Thyroid gland (tissue), 4 donors: ENCODE measurements at regions not wholly inside any gene's neighbourhood (a gene's known extent, or its start where the extent isn't known, plus 50 kb on each side); places are given as distances from the start of the nearest gene placed in this dataset.

Source experiments
- DNase-seq, 2 donors: peaks; one replicate each; pipeline ENCODE4 v3.0.0-alpha.2; 2019
- H3K27ac ChIP-seq, 3 donors: fragments of 200-600 bp; sonication (generic); 1 replicate in 2 of 3; 2 replicates in 1 of 3; pipeline ENCODE4 v1.5.1; 2016 to 2019; ENCODE audit warnings: mild to moderate bottlenecking in 1 of 3, moderate library complexity in 1 of 3
- H3K27me3 ChIP-seq: fragments of 200-600 bp; sonication (generic); one replicate; pipeline ENCODE4 v1.5.1; 2019
- H3K36me3 ChIP-seq, 2 donors: fragments of 200-600 bp; sonication (generic); one replicate each; pipeline ENCODE4 v1.5.1; 2016 to 2019
- H3K4me1 ChIP-seq, 2 donors: fragments of 200-600 bp; sonication (generic); one replicate each; pipeline ENCODE4 v1.5.1; 2017 to 2019
- H3K4me3 ChIP-seq, 3 donors: fragments of 200-600 bp; sonication (generic); replicated peaks in 1 of 3; 1 replicate in 2 of 3; 2 replicates in 1 of 3; pipeline ENCODE4 v1.5.1; 2016; ENCODE audit warnings: mild to moderate bottlenecking in 1 of 3
- H3K9me3 ChIP-seq: fragments of 200-600 bp; sonication (generic); one replicate; pipeline ENCODE4 v1.5.1; 2017
- CTCF ChIP-seq, 6 experiments: fragments of 200-600 bp in 3 of 6; fragments of 450-650 bp in 3 of 6; sonication (generic) in 3 of 6; IDR thresholded peaks; one replicate each; pipeline ENCODE4 v1.5.1; 2016 to 2019; ENCODE audit warnings: antibody characterized with exemption in 6 of 6, mild to moderate bottlenecking in 2 of 6, inconsistent platforms in 1 of 6, moderate library complexity in 1 of 6
- POLR2A ChIP-seq, 2 donors: fragments of 450-650 bp; IDR thresholded peaks; one replicate each; pipeline ENCODE4 v1.6.1; 2017; ENCODE audit warnings: antibody characterized with exemption in 2 of 2, mild to moderate bottlenecking in 2 of 2, moderate library complexity in 1 of 2
- WGBS, 2 donors: methylation state at CpG; one replicate each; pipeline ENCODE4 v1.1.5; 2017; 5-methylcytosine and 5-hydroxymethylcytosine counted together
- intact Hi-C: fragments of 100-400 bp; cut with DNase I; formaldehyde crosslinking; loops from one replicate; pipeline ENCODE4 v1.15.1; 2023

GRCh38 chr1:219560856-219561255 lies 52.0 kb downstream of the ZC3H11B start:
- H3K4me1 ChIP-seq: no peaks in the 10 kb centered on the region
- intact Hi-C loops: no loop called here
- no peak overlapping the region for H3K4me3 ChIP-seq
- no peaks in the 10 kb centered on the region for H3K9me3 ChIP-seq
- 74 to 76% methylated on average over 3 of the region's 3 CpGs for WGBS, 2 donors
- TF ChIP-seq POLR2A (IDR thresholded peaks at IDR 0.05): no peak
- TF ChIP-seq CTCF (IDR thresholded peaks at IDR 0.05): no peak
- H3K27me3 ChIP-seq: no peaks in the 10 kb centered on the region
- no peak for DNase-seq
- H3K36me3 ChIP-seq: no peaks in the 10 kb centered on the region
- no peak overlapping the region for H3K27ac ChIP-seq

DNA sequence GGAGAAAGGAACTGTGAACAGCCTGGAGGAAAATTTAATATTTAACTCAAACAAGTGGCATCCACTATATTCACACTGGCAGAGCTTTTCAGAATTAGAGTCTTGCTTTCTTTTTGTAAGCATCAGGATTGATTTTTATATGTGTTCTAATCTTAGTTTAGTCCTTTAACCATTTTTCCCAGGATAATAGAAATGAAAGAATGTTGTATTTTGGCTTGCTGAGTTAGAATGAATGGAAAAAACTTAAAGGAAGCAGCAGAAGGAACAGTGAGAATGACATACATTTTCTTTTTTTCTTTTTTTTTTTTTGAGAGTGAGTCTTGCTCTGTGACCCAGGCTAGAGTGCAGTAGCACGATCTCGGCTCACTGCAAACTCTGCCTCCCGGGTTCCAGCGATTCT lies 53.0 kb downstream of the ZC3H11B start:
- Histone ChIP-seq H3K4me3 (no peak overlapping the region), H3K9me3 (no peaks in the 10 kb centered on the region), H3K27me3 (no peaks in the 10 kb centered on the region), H3K36me3 (no peaks in the 10 kb centered on the region), H3K4me1 (no peaks in the 10 kb centered on the region), H3K27ac (no peak overlapping the region)
- TF ChIP-seq CTCF (IDR thresholded peaks at IDR 0.05): no peak
- TF ChIP-seq POLR2A (IDR thresholded peaks at IDR 0.05): no peak
- intact Hi-C loops: no loop called here
- no peak for DNase-seq
- 74 to 78% methylated on average over 4 of the region's 4 CpGs for whole genome bisulfite sequencing, 2 donors

- no peak overlapping the region for H3K27ac ChIP-seq
- H3K4me3 ChIP-seq: no peak overlapping the region
- 48 to 59% methylated on average over 2 of the region's 2 CpGs for WGBS, 2 donors
- intact Hi-C loops: no loop called here
- H3K36me3 ChIP-seq: no peaks in the 10 kb centered on the region
- H3K4me1 ChIP-seq: no peaks in the 10 kb centered on the region
- H3K27me3 ChIP-seq: no peaks in the 10 kb centered on the region
- no peaks in the 10 kb centered on the region for H3K9me3 ChIP-seq
- DNase-seq: no peak
- TF ChIP-seq CTCF (IDR thresholded peaks at IDR 0.05): no peak
- no peak for TF ChIP-seq POLR2A (IDR thresholded peaks at IDR 0.05)
Observed at GRCh38 chr1:219555806-219556205, 57.1 kb downstream of the ZC3H11B start.

DNA sequence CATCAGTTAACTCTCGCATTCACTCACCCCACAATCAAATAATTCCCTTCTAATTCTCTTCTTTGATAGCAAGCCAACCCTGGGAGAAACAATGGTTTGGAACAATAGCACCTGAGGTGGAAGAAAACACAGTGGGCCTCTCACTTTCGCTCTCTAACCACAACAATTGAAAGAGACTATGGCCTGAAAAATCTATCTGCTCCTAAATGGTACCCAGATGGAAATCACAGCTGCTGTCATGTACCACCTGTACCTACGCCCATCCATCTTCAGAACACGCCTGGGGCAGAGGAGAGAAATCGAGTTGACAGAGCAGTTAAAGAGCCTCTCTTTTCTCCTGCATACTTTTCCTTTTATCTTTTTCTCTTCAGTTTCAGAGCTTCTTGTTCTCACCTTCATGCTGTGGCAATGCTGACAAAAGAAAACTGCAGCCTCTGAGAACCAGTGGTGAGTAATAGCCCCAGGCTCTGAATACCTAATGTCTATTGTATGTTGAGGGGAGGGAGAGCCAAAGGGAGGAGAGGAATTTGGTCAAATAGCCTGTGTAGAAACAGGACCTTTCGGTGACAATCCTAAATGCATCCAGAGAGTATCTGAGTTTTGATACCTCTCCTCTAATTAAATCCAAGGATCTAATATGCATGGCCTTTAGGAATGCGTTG lies 57.7 kb downstream of the ZC3H11B start:
- H3K4me1 ChIP-seq: no peaks in the 10 kb centered on the region
- H3K36me3 ChIP-seq: no peaks in the 10 kb centered on the region
- H3K27me3 ChIP-seq: no peaks in the 10 kb centered on the region
- no peak overlapping the region for H3K4me3 ChIP-seq
- DNase-seq: no peak
- intact Hi-C loops: no loop called here
- H3K9me3 ChIP-seq: no peaks in the 10 kb centered on the region
- H3K27ac ChIP-seq: no peak overlapping the region
- TF ChIP-seq CTCF (IDR thresholded peaks at IDR 0.05) (no peak), POLR2A (IDR thresholded peaks at IDR 0.05) (no peak)
- 83 to 84% methylated on average over 7 of the region's 7 CpGs for WGBS, 2 donors

DNA sequence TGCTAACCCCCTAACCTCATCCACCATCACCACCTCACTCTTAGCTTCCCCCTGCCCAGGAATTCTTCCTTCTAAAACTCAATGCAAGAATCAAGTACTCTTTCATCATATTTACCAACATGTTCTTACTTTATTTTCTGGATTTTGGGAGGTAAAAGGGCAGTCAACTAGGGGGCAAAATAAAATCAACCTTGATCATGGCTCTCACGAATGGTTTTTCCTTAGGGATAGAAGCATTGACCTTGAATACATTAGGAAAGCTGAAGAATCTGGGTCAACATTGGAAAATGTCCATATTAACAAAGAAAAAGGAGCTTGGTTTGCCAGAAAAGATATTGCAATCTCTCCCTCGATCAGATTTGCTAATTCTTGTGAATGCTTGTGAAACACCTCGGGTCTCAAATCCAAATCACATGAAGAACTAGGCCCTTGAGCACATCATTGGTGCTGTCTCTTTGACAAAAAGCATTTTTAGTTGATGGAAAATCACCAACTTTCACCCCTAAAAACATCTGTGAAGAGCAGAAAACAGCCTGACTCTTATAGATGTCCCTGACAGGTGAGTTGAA lies 58.9 kb downstream of the ZC3H11B start:
- H3K4me3 ChIP-seq: no peak overlapping the region
- WGBS, 2 donors: 72 to 82% methylated on average over 3 of the region's 3 CpGs
- TF ChIP-seq CTCF (IDR thresholded peaks at IDR 0.05): no peak
- H3K9me3 ChIP-seq: no peaks in the 10 kb centered on the region
- no peak overlapping the region for H3K27ac ChIP-seq
- no peaks in the 10 kb centered on the region for H3K36me3 ChIP-seq
- DNase-seq: no peak
- H3K27me3 ChIP-seq: no peaks in the 10 kb centered on the region
- intact Hi-C loops: no loop called here
- H3K4me1 ChIP-seq: no peaks in the 10 kb centered on the region
